Keratinocyte (primary cell): ENCODE measurements at regions not wholly inside any gene's neighbourhood (a gene's known extent, or its start where the extent isn't known, plus 50 kb on each side); places are given as distances from the start of the nearest gene placed in this dataset.

ENCODE experiments used
- EZH2 ChIP-seq: IDR thresholded peaks from one replicate; pipeline ENCODE4 v1.6.1; 2012; ENCODE audit warnings: inconsistent platforms, mild to moderate bottlenecking, low read length, moderate library complexity
- TF ChIP-seq, protein P1 (sequence below), 3 experiments: IDR thresholded peaks in 1 of 3; conservative IDR thresholded peaks in 1 of 3; optimal IDR thresholded peaks in 1 of 3; 2 replicates in 2 of 3; 3 replicates in 1 of 3; pipeline versions ENCODE3 to v1.5.1; 2011; ENCODE audit warnings: low read length in 3 of 3, mild to moderate bottlenecking in 3 of 3, moderate library complexity in 2 of 3, control low read depth in 1 of 3, inconsistent platforms in 1 of 3; ENCODE audit not compliant: insufficient read depth in 2 of 3; ENCODE audit errors: extremely low read depth in 1 of 3

- TF ChIP-seq, protein P1, sequence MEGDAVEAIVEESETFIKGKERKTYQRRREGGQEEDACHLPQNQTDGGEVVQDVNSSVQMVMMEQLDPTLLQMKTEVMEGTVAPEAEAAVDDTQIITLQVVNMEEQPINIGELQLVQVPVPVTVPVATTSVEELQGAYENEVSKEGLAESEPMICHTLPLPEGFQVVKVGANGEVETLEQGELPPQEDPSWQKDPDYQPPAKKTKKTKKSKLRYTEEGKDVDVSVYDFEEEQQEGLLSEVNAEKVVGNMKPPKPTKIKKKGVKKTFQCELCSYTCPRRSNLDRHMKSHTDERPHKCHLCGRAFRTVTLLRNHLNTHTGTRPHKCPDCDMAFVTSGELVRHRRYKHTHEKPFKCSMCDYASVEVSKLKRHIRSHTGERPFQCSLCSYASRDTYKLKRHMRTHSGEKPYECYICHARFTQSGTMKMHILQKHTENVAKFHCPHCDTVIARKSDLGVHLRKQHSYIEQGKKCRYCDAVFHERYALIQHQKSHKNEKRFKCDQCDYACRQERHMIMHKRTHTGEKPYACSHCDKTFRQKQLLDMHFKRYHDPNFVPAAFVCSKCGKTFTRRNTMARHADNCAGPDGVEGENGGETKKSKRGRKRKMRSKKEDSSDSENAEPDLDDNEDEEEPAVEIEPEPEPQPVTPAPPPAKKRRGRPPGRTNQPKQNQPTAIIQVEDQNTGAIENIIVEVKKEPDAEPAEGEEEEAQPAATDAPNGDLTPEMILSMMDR (optimal IDR thresholded peaks at IDR 0.05 in 1 of 3, IDR thresholded peaks at IDR 0.05 in 1 of 3, conservative IDR thresholded peaks at IDR 0.05 in 1 of 3; ENCODE audit: extremely low read depth in 1 of 3, insufficient read depth in 2 of 3, low read length in 3 of 3), result no peak
- TF ChIP-seq EZH2, result no peak
Observed at GRCh38 chr2:180336550-180336949, 329.5 kb upstream of the CWC22 start.
